DOHH2 (cell line): ENCODE measurements at regions not wholly inside any gene's neighbourhood (a gene's known extent, or its start where the extent isn't known, plus 50 kb on each side); places are given as distances from the start of the nearest gene placed in this dataset.

ENCODE experiments used
- H3F3A ChIP-seq: fragments of 200-600 bp; sonication (generic), shearing (Covaris generic); 2 replicates; pipeline ENCODE4 v1.6.0; 2016; ENCODE audit warnings: antibody characterized with exemption, mild to moderate bottlenecking; ENCODE audit not compliant: control insufficient read depth, insufficient read depth
- H3K27ac ChIP-seq: fragments of 200-600 bp; sonication (generic); 2 replicates; pipeline ENCODE4 v1.5.1; 2014; ENCODE audit warnings: low read depth, mild to moderate bottlenecking, low read length, moderate library complexity
- H3K27me3 ChIP-seq: fragments of 200-600 bp; sonication (generic); 2 replicates; pipeline ENCODE4 v1.6.1; 2014; ENCODE audit warnings: mild to moderate bottlenecking, low read length, mixed read lengths; ENCODE audit not compliant: control insufficient read depth
- H3K36me3 ChIP-seq: fragments of 200-600 bp; sonication (generic); 2 replicates; pipeline ENCODE4 v1.6.1; 2014; ENCODE audit warnings: mild to moderate bottlenecking, low read length, moderate library complexity, mixed read lengths; ENCODE audit not compliant: control insufficient read depth
- H3K4me1 ChIP-seq: fragments of 200-600 bp; sonication (generic); 2 replicates; pipeline ENCODE4 v1.6.1; 2014; ENCODE audit warnings: mild to moderate bottlenecking, low read length, mixed read lengths; ENCODE audit not compliant: control insufficient read depth
- H3K4me2 ChIP-seq: fragments of 200-600 bp; sonication (generic); 2 replicates; pipeline ENCODE4 v1.6.0; 2014; ENCODE audit warnings: mild to moderate bottlenecking, low read length, moderate library complexity
- H3K4me3 ChIP-seq: fragments of 200-600 bp; sonication (generic); 2 replicates; pipeline ENCODE4 v1.5.1; 2014; ENCODE audit warnings: mild to moderate bottlenecking, low read length, mixed read lengths
- H3K79me2 ChIP-seq: fragments of 200-600 bp; sonication (generic); 2 replicates; pipeline ENCODE4 v1.6.1; 2014; ENCODE audit warnings: mild to moderate bottlenecking, low read length, mixed read lengths; ENCODE audit not compliant: control insufficient read depth
- H3K9me2 ChIP-seq: fragments of 200-600 bp; sonication (generic); replicated peaks from 2 replicates; pipeline ENCODE4 v1.6.1; 2014; ENCODE audit warnings: mild to moderate bottlenecking, low read length, mixed read lengths; ENCODE audit not compliant: control insufficient read depth
- H3K9me3 ChIP-seq: fragments of 200-600 bp; sonication (generic); 2 replicates; pipeline ENCODE4 v1.6.1; 2014; ENCODE audit warnings: antibody characterized with exemption, low read length, mixed read lengths; ENCODE audit not compliant: control insufficient read depth, insufficient read depth
- H4K20me1 ChIP-seq: fragments of 200-600 bp; sonication (generic); 2 replicates; pipeline ENCODE4 v1.6.0; 2014; ENCODE audit warnings: low read depth, mild to moderate bottlenecking, antibody characterized with exemption, low read length, moderate library complexity; ENCODE audit not compliant: control insufficient read depth, insufficient read depth
- EZH2phosphoT487 ChIP-seq: fragments of 200-600 bp; sonication (generic); IDR thresholded peaks from 2 replicates; pipeline ENCODE4 v1.6.1; 2017; ENCODE audit warnings: borderline replicate concordance, mild to moderate bottlenecking, antibody characterized with exemption, low read length, moderate library complexity, mixed read lengths
- TF ChIP-seq, protein P1 (sequence below): fragments of 200-600 bp; sonication (generic); IDR thresholded peaks from one replicate; pipeline ENCODE4 v1.5.1; 2014; ENCODE audit warnings: antibody characterized with exemption, mild to moderate bottlenecking, low read depth, low read length; ENCODE audit not compliant: poor library complexity, severe bottlenecking

DNA sequence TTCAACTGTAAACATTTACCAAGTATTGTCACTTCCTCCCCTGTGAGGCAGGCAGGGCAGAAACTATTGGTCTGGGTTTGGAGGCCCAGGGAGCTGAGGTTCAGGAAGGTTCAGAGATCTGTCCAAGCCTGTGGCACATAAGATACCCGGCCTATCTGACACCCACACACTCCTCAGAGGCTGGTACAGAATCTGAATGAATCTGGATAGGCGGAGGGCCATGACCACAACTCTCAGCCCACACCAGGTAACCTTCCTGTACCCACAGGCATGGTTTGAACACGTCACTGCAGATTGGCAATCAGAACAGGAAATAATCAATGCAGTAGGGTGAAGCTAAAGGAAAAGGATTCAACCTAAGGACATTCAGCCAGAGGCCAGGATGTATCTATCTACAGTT, 92.8 kb upstream of the TMCC3 start:
- Histone ChIP-seq H3K27ac (no peak overlapping the region), H3K4me2 (no peak overlapping the region), H3K27me3 (peaks cover 15% of the 10 kb centered on the region), H3K4me1 (no peaks in the 10 kb centered on the region), H3K79me2 (no peaks in the 10 kb centered on the region), H3K36me3 (no peaks in the 10 kb centered on the region), H3K9me3 (no peaks in the 10 kb centered on the region), H3F3A (no peaks in the 10 kb centered on the region), H3K9me2 (no peaks in the 10 kb centered on the region), H4K20me1 (no peaks in the 10 kb centered on the region), H3K4me3 (no peak overlapping the region)
- TF ChIP-seq, protein P1, sequence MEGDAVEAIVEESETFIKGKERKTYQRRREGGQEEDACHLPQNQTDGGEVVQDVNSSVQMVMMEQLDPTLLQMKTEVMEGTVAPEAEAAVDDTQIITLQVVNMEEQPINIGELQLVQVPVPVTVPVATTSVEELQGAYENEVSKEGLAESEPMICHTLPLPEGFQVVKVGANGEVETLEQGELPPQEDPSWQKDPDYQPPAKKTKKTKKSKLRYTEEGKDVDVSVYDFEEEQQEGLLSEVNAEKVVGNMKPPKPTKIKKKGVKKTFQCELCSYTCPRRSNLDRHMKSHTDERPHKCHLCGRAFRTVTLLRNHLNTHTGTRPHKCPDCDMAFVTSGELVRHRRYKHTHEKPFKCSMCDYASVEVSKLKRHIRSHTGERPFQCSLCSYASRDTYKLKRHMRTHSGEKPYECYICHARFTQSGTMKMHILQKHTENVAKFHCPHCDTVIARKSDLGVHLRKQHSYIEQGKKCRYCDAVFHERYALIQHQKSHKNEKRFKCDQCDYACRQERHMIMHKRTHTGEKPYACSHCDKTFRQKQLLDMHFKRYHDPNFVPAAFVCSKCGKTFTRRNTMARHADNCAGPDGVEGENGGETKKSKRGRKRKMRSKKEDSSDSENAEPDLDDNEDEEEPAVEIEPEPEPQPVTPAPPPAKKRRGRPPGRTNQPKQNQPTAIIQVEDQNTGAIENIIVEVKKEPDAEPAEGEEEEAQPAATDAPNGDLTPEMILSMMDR, result no peak
- no peak for TF ChIP-seq EZH2phosphoT487

DNA sequence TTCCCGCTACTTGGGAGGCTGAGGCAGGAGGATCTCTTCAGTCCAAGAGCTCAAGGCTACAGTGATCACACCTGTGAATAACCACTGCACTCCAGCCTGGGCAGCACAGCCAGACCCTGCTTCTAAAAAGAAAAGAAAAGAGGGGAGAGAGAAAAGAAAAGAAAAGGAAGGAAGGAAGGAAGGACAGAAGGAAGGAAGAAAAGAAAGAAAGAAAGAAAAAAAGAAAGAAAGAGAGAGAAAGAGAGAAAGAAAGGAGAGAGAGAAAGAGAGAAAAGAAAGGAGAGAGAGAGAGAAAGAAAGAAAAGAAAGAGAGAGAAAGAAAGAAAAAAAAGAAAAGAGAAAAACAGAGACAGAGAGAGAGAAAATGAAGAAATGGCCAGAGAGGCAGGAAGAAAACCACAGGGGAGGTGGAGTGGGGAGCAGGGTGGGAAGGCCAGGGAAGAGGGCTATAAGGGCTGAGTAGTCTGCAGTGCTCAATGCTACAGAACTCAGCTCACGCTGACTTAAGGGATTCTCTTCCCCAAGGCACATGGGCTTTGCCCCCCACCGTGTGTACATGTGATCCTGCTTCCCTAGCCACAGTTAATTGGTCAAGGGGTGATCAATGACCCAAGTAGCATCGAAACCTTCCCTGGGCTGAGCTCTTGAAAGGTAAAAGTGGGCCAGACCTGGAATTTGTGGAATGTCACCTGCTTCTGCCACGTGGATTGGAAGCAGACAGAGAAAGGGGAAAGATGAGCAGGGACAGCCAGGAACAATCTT, 90.4 kb upstream of the TMCC3 start:
- no peaks in the 10 kb centered on the region for H3K9me2 ChIP-seq
- H3K27me3 ChIP-seq, result peaks cover 10% of the 10 kb centered on the region; the same call in 1 of the 2 replicates
- no peaks in the 10 kb centered on the region for H4K20me1 ChIP-seq
- no peak overlapping the region for H3K27ac ChIP-seq
- H3K4me1 ChIP-seq, result no peaks in the 10 kb centered on the region
- H3K4me3 ChIP-seq, result no peak overlapping the region
- H3K79me2 ChIP-seq, result no peaks in the 10 kb centered on the region
- no peaks in the 10 kb centered on the region for H3K36me3 ChIP-seq
- TF ChIP-seq, protein P1, result no peak
- TF ChIP-seq EZH2phosphoT487, result no peak
- H3K4me2 ChIP-seq, result no peak overlapping the region
- H3K9me3 ChIP-seq, result no peaks in the 10 kb centered on the region
- no peaks in the 10 kb centered on the region for H3F3A ChIP-seq

DNA sequence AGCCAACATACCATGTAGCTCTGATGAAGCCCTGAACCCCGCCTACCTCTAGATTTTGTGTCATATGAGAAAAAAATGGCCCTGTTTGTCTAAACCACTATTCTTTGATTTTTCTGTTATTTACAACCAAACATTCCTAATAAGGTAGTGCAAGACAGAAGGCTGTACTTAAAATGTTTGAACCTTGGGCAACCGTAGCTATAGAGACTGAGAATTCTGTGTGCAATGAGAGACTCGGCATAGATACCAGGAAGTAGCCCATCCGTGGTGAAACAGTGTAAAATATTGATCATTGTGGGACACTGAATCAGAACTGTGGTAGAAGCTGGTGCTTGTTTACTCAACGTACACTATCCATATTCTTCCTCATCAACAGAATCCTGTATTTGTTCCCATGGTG, 86.5 kb upstream of the TMCC3 start:
- Histone ChIP-seq H3K4me1 (no peaks in the 10 kb centered on the region), H3K9me3 (no peaks in the 10 kb centered on the region), H3K4me3 (no peak overlapping the region), H3K79me2 (no peaks in the 10 kb centered on the region), H3K27ac (no peak overlapping the region), H3K4me2 (no peak overlapping the region), H3K9me2 (no peaks in the 10 kb centered on the region), H3F3A (no peaks in the 10 kb centered on the region), H3K27me3 (no peaks in the 10 kb centered on the region), H3K36me3 (no peaks in the 10 kb centered on the region), H4K20me1 (no peaks in the 10 kb centered on the region)
- TF ChIP-seq EZH2phosphoT487, result no peak
- TF ChIP-seq, protein P1, result no peak
